ENCODE measurements at regions not wholly inside any gene's neighbourhood (a gene's known extent, or its start where the extent isn't known, plus 50 kb on each side); places are given as distances from the start of the nearest gene placed in this dataset.

- TF ChIP-seq YY1 (tag by site-specific recombination; IDR thresholded peaks at IDR 0.05) (no peak), ZBTB17 (tag by site-specific recombination; IDR thresholded peaks at IDR 0.05) (no peak), ATF2 (tag by site-specific recombination; IDR thresholded peaks at IDR 0.05; ENCODE audit: low read depth) (no peak), ZBTB1 (tag by site-specific recombination; IDR thresholded peaks at IDR 0.05) (no peak), ZNF830 (tag by site-specific recombination; IDR thresholded peaks at IDR 0.05; ENCODE audit: low read depth) (no peak), HOXA7 (CRISPR knock-in tag; IDR thresholded peaks at IDR 0.05; ENCODE audit: borderline replicate concordance) (no peak), FEZF1 (tag by site-specific recombination; IDR thresholded peaks at IDR 0.05) (no peak), ZNF169 (tag by site-specific recombination; IDR thresholded peaks at IDR 0.05) (no peak), ELK4 (IDR thresholded peaks at IDR 0.05; ENCODE audit: borderline replicate concordance, low read depth, low read length) (no peak), ZBTB10 (tag by site-specific recombination; IDR thresholded peaks at IDR 0.05) (no peak)
- TF ChIP-seq, protein P1, sequence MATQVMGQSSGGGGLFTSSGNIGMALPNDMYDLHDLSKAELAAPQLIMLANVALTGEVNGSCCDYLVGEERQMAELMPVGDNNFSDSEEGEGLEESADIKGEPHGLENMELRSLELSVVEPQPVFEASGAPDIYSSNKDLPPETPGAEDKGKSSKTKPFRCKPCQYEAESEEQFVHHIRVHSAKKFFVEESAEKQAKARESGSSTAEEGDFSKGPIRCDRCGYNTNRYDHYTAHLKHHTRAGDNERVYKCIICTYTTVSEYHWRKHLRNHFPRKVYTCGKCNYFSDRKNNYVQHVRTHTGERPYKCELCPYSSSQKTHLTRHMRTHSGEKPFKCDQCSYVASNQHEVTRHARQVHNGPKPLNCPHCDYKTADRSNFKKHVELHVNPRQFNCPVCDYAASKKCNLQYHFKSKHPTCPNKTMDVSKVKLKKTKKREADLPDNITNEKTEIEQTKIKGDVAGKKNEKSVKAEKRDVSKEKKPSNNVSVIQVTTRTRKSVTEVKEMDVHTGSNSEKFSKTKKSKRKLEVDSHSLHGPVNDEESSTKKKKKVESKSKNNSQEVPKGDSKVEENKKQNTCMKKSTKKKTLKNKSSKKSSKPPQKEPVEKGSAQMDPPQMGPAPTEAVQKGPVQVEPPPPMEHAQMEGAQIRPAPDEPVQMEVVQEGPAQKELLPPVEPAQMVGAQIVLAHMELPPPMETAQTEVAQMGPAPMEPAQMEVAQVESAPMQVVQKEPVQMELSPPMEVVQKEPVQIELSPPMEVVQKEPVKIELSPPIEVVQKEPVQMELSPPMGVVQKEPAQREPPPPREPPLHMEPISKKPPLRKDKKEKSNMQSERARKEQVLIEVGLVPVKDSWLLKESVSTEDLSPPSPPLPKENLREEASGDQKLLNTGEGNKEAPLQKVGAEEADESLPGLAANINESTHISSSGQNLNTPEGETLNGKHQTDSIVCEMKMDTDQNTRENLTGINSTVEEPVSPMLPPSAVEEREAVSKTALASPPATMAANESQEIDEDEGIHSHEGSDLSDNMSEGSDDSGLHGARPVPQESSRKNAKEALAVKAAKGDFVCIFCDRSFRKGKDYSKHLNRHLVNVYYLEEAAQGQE (tag by site-specific recombination; IDR thresholded peaks at IDR 0.05): no peak
These were observed 346.5 kb downstream of the SEC14L1 start for GRCh38 chr17:77487211-77487629.
